Breast epithelium (tissue), 3 donors: ENCODE measurements at regions not wholly inside any gene's neighbourhood (a gene's known extent, or its start where the extent isn't known, plus 50 kb on each side); places are given as distances from the start of the nearest gene placed in this dataset.

ENCODE experiments used
- POLR2AphosphoS5 ChIP-seq, 3 donors: sonication (generic); formaldehyde crosslinking; IDR thresholded peaks; one replicate each; pipeline ENCODE4 v1.6.1; 2017; ENCODE audit warnings: antibody characterized with exemption in 3 of 3
- TF ChIP-seq, protein P1 (sequence below), 3 donors: fragments of 450-650 bp; IDR thresholded peaks; one replicate each; pipeline ENCODE4 v1.5.1; 2016 to 2017; ENCODE audit warnings: antibody characterized with exemption in 3 of 3, mild to moderate bottlenecking in 3 of 3, moderate library complexity in 3 of 3

DNA sequence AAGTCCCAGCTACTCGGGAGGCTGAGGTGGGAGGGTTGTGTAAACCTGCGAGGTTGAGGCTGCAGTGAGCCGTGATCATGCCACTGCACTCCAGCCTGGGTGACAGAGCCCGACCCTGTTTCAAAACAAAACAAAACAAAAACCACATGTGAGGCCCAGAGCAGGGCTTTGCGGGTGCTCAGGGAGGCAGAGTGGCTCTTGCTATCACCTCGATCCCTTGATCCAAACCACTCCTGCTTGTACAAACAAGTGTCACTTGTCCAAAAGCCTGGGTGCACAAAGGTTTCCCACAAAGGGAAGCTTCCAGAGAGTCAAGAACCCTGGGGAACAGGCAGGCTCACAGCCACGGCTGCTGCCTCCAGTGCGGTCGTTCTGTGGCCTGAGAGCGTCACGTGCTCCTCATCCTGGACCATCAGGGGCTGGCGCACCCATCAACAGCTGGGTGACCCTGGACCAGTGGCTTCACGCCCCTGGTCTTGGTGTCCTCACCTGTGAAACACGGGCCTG lies 162.7 kb downstream of the C9orf50 start:
- peak in 1 of 3 donors; percentile 18 for TF ChIP-seq POLR2AphosphoS5 (IDR thresholded peaks at IDR 0.05)
- TF ChIP-seq, protein P1, sequence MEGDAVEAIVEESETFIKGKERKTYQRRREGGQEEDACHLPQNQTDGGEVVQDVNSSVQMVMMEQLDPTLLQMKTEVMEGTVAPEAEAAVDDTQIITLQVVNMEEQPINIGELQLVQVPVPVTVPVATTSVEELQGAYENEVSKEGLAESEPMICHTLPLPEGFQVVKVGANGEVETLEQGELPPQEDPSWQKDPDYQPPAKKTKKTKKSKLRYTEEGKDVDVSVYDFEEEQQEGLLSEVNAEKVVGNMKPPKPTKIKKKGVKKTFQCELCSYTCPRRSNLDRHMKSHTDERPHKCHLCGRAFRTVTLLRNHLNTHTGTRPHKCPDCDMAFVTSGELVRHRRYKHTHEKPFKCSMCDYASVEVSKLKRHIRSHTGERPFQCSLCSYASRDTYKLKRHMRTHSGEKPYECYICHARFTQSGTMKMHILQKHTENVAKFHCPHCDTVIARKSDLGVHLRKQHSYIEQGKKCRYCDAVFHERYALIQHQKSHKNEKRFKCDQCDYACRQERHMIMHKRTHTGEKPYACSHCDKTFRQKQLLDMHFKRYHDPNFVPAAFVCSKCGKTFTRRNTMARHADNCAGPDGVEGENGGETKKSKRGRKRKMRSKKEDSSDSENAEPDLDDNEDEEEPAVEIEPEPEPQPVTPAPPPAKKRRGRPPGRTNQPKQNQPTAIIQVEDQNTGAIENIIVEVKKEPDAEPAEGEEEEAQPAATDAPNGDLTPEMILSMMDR (IDR thresholded peaks at IDR 0.05), result no peak
